NCI-H1092 (cell line): ENCODE measurements at regions not wholly inside any gene's neighbourhood (a gene's known extent, or its start where the extent isn't known, plus 50 kb on each side); places are given as distances from the start of the nearest gene placed in this dataset.

Experiments used
- DNase-seq: peaks from one replicate; lab custom pipeline; 2025; lab: John Stamatoyannopoulos, UW

DNA sequence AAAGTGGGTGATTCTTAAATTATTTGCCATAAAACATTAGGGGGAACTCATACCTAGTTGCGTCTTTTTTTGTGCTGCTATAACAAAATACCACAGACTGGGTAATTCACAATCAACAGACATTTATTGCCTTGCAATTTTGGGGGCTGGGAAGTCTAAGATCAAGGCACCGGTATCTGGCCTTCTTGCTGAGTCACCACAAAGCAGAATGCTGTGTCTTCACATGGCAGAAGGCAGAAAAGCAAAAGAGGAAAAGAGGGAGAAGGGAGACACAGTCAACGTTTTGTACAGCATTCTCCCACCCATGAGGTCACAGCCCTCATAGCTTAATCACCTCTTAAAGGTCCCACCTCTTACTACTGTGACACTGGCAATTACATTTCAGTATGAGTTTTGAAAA lies 291.0 kb downstream of the CHRM3 start:
- DNase-seq, result no peak

DNA sequence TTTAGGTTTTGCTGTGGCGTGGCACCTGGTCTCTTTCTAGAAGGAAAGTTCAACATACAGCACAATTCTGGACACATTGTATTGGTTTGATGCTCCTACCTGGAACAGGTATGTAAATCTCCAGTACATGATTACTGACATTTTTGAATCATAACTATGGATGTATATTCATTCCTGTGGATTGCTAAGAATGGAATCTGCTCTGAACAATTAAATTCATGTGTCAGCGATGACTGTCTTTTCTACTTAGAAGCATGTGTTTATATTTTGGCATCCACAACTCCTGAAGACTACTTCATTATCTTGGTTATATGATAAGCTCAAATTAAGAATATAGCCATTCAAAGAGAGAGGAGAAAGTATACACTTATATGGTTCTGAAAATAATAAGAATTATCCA lies 291.8 kb downstream of the CHRM3 start:
- no peak for DNase-seq

DNA sequence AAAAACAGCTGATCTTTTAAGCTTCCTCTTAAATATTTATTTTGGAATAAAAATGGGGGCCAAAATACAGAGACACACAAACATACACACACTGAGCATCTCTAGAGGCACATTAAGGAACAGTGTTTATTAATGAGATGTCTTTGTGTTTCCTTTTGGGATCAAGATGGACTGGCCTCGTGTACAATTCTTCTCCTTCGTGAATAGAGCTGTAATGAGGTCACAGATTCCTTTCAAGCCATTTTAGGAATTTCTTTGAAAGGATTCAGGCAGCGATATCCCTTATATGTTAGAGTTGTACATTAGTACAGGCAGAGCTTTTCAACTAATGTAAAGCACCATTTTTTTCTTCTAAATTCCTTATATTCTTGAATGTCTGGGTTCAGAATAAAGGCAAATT lies 295.7 kb downstream of the CHRM3 start:
- DNase-seq, result no peak

DNA sequence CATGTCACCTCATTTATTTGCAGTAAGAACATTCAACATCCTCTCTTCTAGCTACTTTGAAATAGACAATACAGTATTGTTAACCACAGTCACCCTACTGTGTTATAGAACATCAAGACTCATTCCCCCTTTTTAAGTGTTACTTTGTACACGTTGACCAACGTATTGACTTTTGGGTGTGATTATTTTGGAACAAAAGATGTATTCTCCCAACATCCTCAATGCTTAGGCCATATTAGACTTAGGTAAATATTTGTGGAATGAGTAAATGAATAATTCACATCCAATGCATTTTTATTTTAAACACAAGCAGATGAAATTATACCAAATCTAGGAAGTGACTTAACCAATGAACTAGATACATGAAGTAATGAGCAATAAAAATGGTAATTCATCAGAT lies 296.6 kb downstream of the CHRM3 start:
- DNase-seq, result no peak

DNA sequence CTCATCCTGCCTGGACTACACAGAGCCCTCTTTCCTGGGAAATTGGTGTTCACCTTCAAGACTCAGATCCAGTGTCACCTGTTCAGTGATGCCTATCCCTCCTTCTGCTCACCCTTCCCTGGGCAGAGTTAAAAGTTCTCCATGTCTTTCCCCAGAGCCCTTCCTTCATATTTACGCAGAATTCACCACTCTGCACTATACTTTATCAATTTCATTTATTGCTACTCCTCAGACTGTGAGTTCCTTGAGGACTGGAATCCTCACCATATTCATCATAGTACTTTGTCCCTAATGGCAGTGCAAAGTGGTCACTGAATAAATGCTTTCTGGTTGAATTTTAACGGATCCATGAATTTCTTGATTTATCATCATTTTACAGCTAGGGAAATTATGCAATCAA lies 300.0 kb downstream of the CHRM3 start:
- DNase-seq, result no peak

DNA sequence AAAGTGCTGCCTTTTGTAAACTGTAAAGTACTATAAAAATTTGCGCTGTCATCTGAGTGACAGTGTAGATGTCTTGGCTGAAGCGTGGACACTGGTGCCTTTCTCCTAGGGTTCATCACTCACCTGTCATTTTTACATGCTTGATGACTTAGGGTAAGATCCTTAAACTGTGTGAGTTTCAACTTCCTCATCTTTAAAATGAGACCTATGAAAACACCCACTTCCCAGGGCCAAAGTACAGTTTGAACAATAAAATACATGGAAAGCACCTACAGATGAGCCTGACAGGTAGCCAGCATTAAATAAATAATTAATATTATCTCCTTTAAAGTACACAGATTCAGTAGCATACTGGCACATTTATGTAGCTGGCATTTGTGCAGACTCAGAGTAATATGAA lies 309.9 kb downstream of the CHRM3 start:
- DNase-seq, result no peak

DNA sequence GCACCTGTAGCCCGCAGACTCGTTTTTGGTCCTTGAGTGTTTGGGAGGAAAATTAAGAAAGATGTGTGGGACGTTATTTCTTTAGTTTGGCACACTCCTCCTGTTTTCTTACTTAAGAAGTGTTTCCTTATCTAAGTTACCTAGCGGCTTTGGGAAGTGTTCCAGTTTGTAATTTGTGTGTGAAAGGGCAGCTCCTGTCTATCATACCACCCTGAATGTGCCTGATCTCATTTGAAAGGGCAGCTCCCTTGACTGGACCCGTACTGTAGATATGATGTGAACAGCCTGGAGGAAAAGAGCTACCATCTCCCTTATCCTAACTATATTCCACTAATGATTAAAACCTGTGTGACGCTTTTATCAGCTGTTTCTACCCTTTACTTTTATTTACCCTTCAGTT lies 314.3 kb downstream of the CHRM3 start:
- DNase-seq, result no peak

DNA sequence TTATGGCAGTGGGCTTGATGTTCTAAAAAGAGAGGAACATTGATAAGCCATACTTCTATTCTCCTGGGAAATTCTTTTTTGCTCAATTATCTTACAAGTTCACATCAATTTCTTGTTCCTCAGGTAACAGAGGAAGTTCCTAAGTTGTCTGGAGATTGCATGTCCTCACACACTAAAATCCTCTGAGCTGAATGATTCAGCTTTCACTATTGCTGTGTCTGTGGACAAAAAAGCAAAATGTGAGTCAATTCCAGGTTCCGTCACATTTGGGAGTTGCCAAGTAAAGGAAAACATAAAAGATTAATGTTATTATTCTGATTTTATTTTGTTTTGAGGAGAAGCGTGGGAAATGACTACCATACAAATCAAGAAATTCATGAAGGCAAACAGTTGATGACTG lies 316.7 kb downstream of the CHRM3 start:
- DNase-seq, result no peak

DNA sequence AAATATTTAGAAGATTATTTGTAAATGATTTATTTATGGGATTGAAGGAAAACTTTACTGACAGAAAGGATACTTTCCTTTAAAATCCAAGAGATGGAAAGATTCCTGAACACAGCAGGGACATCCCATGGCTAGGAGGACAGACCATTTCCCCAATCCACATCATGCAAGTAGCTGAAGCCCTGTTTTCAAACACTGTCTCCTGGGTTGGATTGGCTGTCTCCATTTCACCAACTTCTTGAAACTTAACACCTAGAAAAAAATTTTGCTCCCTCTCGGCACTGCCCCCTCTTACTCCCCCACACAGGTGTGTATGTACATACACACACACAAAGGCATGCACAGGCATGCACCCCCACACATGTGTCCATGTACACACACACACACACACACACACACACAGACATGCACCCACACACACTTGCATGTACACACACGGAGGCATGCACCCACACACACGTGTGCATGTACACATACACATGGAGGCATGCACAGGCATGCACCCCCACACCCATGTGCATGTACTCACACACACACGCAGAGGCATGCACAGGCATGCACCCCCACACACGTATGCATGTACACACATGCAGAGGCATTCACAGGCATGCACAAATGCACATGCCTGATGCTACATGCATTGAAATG lies 320.0 kb downstream of the CHRM3 start:
- DNase-seq, result no peak

DNA sequence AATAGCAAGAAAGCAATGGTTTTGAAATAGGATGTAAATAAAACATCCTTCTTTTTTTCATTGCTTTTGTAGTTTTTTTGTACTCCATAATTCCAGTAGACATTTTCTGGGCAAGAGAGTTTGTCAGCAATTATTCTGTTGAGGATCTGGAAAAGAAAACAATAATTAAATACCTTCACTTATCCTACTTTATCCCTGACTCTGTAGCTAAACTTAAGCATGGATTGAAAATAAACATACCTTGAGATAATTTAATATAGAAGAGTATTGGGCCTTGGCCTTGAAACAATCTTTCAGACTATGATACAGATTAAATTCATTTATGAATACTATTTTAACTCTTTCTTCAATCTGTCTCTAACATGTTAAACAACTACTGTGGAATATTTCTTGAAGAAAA lies 321.2 kb downstream of the CHRM3 start:
- DNase-seq, result no peak

DNA sequence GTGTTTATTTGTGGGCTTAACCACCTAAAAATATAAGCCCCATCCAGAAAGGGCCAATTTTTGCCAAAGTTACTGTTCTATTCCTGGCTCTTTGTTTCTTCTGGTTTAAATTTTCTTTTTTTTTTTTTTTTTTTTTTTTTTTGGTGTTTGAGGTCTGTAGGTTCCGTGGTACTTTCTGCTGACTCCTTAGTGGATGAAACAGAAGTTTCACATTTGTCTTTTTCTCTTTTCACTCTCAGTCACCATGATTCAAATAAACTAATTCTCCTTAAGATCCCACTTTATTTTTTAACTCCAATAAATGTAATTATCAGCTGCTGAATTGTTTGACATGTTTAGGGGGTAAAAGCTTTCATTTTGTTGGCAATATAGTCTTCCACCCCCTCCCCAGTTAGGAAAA lies 322.3 kb downstream of the CHRM3 start:
- no peak for DNase-seq

DNA sequence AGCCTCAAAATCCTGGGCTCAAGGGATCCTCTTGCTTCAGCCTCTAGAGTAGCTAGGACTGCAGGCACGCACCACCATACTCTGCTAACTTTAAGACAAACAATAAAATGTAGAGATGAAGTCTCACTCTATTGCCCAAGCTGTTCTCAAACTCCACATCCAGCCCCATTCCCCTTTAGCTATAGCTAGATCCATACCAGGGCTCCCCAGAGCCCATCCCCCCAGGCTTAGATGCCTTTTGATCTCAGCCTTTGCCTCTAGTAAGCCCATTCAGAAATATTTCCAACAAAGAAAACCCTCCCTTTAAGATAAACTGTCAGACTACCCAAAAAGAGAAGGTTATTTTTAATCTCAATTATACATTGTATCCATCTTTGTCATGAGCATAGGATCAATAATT lies 325.4 kb downstream of the CHRM3 start:
- no peak for DNase-seq

DNA sequence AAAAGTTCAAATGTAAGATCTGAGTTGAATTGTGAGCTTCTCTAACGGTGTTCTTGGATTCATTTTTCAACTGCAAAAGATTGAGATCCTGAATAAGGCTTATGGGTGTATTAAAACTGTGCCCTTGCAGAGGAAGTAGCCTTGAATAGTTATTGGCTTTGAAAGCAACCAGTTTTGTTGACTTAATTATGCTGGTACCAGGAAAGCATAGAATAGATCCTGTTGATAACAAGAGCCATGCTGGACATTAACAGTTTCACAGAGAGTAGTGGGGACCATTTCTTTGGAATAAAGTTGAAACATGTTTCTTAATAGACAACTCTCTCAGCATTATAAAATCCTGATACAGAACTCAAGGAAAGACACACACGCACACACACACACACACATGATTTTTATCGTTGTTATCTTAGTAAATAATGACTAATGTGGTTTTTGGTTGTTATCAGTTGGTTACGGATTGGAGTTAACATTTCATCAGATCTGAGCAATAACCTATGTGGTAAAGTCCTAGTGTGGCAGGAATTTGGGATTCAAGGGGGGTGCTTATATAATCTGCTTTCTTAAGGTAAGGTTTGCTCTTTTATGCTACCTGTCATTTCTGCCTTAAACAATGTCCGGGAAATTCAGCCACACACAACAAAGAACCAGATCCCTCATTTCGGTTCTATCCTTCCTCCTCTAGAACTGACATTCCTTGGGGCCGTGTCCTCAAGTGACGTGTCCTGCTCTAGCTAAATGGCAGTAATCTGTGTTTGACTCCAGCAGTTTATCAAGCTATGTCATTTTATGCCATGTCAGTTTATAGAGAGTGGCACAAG lies 330.9 kb downstream of the CHRM3 start:
- no peak for DNase-seq

DNA sequence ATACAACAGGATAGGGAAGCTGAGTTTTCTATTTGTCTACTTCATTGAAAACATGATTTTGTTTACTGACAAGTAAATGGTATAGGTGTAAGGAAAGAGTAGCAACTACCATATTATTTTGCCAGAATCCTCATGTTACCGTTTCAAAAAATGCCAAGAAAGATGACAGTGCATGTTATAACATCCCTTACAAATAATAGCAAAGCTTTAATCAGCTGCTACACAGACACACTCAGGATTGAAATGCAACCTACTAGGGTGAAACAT lies 331.5 kb downstream of the CHRM3 start:
- DNase-seq, result no peak

DNA sequence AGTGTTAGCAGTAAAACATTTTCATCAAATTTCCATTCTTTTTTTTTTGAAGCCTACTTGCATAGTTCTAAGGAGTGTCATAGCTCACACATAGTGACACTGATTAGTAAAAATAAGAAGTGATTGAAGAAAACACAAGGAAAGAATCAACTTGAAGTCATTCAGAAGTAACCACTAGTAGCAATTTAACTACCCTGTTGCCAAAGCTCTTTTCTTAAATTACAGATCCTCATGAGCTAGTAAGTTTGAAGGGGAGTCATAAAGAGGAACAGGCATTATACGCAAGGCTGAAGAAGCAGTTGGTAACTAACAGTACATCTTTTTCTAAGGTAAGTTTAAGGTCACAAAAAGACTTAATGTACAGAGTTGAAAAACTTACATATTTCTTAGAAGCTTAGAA lies 332.2 kb downstream of the CHRM3 start:
- DNase-seq, result no peak

DNA sequence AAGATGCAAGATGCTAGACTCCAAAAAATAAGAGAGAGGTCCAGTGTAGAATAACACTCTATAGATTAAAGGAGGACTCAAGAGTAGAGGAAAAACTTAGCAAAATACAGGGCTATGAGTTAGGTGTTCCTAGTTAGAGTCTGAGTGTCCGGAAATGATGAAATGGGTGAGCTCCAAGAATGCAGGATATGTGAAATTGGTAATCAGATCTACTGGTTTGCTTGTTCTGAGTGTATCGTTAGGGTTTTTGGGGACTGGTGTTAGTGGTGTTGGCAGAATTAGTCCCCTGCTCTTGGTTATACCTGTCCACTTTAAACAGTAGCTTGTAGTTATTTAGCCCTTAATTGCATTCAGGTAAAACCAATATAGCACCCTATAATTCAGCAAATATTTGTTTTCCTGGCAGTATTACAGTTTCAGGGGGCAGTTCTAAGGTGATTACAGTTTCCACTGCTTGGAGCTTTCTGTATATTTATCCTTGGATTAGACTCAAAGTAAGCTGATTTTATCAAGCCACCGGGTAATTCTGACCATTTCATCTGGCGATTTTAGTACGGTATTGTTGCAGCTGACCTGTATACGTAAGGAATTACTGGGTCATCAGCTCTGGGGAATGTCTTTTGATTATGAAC lies 332.7 kb downstream of the CHRM3 start:
- no peak for DNase-seq

DNA sequence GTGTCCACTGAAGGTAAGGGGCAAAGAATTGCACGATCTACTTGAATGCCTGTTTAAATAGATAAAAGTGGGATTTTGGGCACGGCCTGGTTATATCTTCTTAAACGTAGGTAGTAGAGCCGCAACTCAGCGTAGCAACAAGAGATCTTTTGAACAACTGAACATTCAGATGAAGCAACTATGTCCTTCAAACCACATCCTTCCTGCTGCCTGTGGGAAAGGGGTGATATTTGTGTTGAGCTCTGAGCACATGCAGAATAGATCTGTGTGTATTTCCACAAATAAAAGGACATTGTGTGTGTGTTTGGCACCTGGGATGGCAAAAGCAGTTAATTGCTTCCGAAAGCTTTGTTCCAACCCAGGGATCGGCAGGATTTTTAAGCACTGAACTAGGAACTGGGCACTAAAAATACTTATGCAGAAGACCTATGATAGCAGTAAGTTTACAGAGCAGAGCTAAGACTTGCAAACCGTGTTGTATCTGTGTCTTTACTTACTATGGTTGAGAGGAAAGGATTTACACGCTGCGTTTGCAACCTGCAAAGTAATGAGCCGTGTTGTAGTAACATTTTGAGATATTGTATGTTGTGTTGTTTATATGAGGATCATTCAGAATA lies 333.4 kb downstream of the CHRM3 start:
- no peak for DNase-seq

DNA sequence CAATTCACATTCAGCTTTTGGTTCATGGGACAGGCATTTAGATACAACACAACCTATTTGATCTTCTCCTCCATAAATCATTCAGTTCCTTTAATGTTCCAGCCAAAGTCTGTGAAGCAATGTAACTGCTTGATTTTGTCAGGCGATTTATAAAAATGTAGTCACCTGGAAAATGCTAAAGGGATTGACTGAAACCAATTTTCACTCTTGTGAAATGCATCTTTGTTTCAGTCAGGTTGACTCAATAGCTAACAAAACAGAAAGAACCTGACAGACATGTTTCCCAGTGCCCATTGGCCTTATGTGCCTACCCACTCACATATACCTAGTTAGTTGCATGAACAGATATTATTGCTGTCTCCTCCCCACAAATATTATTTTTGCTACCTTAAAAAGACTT lies 335.7 kb downstream of the CHRM3 start:
- DNase-seq, result no peak

DNA sequence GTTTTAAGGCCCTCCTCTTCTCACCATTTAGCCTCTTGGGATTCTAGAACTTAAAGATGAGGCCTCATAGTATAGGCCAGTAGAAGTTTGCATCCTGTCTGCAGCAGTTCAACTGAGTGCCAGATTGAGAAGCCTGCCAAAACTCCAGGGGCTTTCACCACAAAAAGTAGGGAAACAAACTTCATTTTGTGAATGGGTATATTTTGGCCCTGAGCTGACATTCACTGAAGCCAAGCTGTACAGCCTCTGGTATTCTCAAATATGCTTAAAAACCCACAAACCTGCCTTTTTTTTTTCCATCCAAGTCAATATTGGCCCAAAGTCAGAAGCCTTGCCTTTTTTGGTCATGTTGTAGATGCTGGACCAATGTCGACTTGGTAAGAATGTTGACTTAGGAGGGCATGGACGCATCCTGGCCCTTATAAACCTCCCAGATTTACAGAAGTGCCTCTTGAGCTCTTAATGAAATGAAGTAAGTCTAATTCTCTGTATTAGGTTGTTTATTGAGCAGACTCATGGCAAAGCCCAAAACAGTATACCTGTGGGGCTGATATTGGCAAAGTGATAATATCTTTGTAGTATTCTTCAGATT lies 337.5 kb downstream of the CHRM3 start:
- DNase-seq, result no peak

DNA sequence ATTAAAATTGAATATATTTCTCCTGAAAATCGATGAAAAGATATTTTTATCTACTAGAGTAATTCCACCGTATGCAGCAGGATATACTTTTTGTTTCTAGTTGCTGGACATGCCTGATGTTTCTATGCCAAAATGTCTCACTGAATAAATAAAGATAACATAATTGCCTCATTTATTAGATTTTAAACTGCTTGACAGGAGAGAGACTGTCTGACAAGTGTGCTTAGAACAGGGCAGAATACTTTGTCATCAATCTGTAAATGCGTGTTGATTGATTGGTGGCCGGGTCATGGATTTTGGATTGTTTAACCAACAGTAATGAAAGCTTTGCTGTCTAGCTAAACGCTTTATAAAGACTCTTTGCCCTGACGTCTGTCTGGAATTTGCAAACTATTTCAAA lies 339.0 kb downstream of the CHRM3 start:
- DNase-seq, result no peak

DNA sequence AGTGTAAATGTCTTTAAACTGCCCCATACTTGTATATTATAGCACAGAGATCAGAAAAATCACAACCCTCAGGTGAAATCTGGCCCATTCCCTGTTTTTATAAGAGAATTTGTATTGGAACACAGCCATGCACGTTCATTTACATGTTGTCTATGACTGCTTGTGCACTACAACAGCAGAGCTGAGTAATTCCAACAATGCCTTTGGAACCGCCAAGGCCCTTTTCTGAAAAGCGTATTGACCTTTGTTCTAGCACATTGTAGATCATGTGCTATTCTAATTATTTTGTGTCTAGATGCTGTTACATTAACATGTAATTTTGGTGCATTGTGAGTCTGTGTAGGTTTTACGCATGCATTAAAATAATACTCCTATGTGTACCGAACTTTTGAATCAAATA lies 339.6 kb downstream of the CHRM3 start:
- DNase-seq, result no peak

DNA sequence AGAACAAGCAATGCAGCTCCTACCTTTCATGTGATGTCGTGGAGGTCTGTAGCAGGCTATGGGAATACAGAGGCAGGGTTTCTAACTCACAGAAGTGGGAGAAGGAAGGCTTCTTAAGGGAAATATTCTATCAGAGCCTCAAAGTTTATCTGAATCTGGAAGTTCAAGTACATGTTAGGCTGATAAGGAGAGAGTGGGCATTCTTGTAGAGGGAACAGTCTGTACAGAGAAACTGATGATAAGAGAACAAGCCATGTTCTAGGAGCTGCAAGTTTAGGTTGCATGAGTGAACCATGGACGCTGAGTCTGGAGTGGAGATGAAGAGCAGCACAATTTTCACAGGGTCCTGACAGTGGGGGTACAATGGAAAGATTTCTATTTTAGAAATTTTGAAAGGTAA lies 344.0 kb downstream of the CHRM3 start:
- DNase-seq, result no peak
